CD4-positive, alpha-beta T cell treated with Interleukin-21 for 1 hour (primary cell): ENCODE measurements at regions not wholly inside any gene's neighbourhood (a gene's known extent, or its start where the extent isn't known, plus 50 kb on each side); places are given as distances from the start of the nearest gene placed in this dataset.
"Not testable (repeated sequence)": the region's sequence is repeated elsewhere in the genome, so short reads cannot be mapped to it uniquely, and the experiment has no call there.

Experiments used
- DNase-seq: peaks from one replicate; pipeline ENCODE4 v3.0.0-alpha.2; 2020

- no peak for DNase-seq
Measured at GRCh38 chr20:56890011-56890410, 260.9 kb downstream of the TFAP2C start.

GRCh38 chr20:56893226-56893917, 264.3 kb downstream of the TFAP2C start:
- no peak for DNase-seq

DNA sequence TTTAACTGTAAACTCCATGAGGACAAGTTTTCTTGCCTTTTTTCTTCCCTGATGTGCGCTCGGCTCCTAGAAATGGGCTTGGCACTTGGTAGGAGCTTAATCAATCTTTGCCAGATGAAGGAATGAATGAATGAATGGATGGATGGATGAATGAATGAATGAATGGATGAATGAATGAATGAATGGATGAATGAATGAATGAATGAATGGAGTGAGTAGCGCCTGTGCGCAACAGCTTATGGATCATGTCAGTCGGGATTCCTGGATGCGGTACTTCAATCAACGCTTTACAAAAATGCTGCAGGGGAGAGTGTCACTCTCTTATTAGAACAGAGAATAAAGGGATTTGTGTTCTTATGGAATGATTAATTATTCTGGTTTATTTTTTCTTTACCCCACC, 267.3 kb downstream of the TFAP2C start:
- DNase-seq = no peak

GRCh38 chr20:56897318-56897957, 268.3 kb downstream of the TFAP2C start:
- no peak for DNase-seq

- no peak for DNase-seq
Measured at GRCh38 chr20:56897958-56898349, 268.8 kb downstream of the TFAP2C start.

GRCh38 chr20:56899506-56899905, 270.4 kb downstream of the TFAP2C start:
- DNase-seq = no peak

GRCh38 chr20:56900252-56900651, 271.1 kb downstream of the TFAP2C start:
- no peak for DNase-seq

GRCh38 chr20:56903421-56903820, 274.3 kb downstream of the TFAP2C start:
- no peak for DNase-seq

GRCh38 chr20:56903858-56904257, 274.8 kb downstream of the TFAP2C start:
- no peak for DNase-seq

DNA sequence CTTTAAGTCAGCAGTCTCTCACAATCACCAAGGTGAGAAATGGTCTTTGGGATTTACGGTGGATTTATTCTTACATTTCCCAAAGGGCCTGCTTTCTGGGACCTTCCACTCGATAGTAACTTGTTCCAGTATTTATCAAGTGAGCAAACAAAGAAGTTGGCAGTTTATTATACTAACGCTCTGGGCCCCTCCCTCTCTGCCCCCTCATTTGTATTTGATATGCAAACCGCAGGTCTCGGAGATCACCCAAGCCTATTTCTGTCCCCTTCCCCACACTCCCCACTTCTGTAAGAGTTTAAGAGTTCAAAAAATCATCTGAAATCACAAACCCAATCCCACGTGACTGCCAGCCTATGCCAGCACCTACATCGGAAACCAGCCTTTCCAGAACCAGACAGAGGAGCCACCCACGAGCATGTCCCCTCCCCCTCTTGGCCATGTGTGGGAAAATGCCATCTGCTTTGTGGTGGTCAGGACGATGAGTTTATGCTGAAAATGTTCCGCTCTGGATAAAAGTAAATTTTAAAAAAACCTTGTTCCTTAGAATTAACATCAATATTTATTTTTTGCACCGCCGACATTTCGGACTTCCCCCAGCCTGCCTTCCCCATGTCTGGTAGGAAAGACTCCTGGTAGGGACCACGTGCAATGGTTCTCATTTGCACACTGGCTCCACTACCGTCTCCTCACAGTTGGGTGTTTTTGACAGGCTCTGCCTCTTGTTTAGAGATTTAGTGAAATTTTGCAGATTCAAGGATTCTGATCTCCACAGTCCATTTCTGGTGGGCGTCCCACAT, 281.0 kb downstream of the TFAP2C start:
- no peak for DNase-seq

- no peak for DNase-seq
Measured at GRCh38 chr20:56911946-56912345, 282.8 kb downstream of the TFAP2C start.

- DNase-seq = no peak
Measured at GRCh38 chr20:56914532-56914931, 285.4 kb downstream of the TFAP2C start.

DNA sequence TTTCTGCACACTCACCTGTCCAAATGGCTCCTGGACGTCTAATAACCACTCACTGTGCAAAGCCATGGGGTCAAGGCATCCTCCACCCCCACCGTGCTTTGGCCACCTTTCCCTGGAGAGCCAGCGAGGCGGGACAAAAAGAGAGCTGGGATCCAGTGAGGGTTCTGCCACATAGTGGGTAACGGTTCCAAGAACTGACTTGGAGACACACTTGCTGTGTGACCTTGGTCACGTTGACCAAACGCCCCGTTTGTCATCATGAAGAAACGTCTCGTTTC, 287.2 kb downstream of the TFAP2C start:
- DNase-seq = no peak

- DNase-seq = not testable (repeated sequence)
Measured at GRCh38 chr20:56920041-56920440, 290.9 kb downstream of the TFAP2C start.

DNA sequence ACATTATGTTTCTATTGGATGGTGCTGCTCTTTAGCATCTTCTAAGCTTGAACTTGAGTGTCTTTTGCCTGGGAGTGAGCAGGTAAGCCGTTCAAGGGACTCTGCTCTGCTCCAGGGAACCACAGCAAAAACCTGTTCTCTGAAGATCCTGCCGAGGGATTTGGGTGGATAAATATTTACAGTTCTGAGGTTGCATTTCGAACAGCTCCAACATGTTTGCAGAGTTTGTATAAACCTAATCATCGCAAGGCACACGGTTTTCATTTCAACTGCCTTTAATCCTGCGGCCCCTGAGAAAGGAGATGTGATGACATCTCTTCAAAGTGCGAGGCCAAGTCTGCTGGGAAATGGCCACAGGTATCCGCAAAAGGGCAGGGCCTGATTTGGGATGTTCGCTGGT, 293.4 kb downstream of the TFAP2C start:
- DNase-seq = no peak

- no peak for DNase-seq
Measured at GRCh38 chr20:56924292-56925081, 295.4 kb downstream of the TFAP2C start.

- DNase-seq = no peak
Measured at GRCh38 chr20:56925082-56925830, 296.1 kb downstream of the TFAP2C start.

- DNase-seq = no peak
Measured at GRCh38 chr20:56925831-56926170, 296.7 kb downstream of the TFAP2C start.

DNA sequence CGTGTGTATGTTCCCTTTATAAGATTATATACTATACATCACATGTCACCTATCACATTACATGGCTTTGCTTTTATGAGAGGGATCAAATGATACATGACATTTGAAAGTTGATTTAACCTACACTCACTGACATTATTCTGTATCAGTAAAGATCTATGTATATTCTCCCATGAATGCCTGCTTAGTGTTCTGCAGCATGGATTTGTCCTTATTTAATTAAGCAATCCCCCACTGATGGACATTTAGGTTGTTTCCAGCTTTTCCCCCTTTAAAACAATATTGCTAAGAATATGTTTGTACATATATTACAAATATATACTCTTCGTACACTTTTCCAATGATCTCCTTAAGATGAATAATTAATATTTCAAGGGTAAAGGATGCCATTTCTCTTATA, 297.4 kb downstream of the TFAP2C start:
- no peak for DNase-seq

GRCh38 chr20:56927127-56927526, 298.0 kb downstream of the TFAP2C start:
- DNase-seq = no peak

DNA sequence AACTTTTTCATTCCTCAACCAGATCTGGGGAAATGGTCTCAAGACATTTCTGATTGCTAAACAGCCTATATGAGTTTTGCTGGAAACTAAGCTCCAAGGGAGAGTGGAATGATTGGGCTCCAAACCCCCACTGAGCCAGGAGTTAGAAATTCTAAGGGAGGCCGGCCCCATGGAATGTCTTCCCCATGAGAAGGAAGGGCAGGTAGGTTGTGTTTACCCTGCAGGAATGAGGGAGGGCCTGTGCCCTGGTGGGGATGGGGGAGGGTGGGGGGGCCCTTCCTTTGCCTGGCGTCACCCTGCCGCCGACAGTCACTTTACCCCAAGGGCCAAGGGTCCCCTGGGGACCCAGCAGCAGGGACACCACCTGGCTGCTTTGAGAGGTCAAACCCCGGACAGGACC, 298.9 kb downstream of the TFAP2C start:
- no peak for DNase-seq

- no peak for DNase-seq
Measured at GRCh38 chr20:56929606-56930005, 300.5 kb downstream of the TFAP2C start.

- no peak for DNase-seq
Measured at GRCh38 chr20:56930876-56931275, 301.8 kb downstream of the TFAP2C start.
